ENCODE measurements at regions not wholly inside any gene's neighbourhood (a gene's known extent, or its start where the extent isn't known, plus 50 kb on each side); places are given as distances from the start of the nearest gene placed in this dataset.

- H3K4me2 ChIP-seq (replicated peaks; ENCODE audit: extremely low read depth, low read length, poor library complexity, severe bottlenecking), result no peak overlapping the region
- no peaks in the 10 kb centered on the region for H4K20me1 ChIP-seq (ENCODE audit: insufficient read depth, low read length)
- H3K9ac ChIP-seq (ENCODE audit: insufficient read depth, low read length, poor library complexity, severe bottlenecking), result no peak overlapping the region
- Mint-ChIP-seq H3K36me3 (no peaks in the 10 kb centered on the region), H3K27me3 (ENCODE audit: low read depth in 3 of 3) (no peaks in the 10 kb centered on the region), H3K27ac (no peak overlapping the region), H3K9me3 (peaks cover 0 to 4% (median 0%) of the 10 kb centered on the region in 7 donors), H3K4me3 (no peak overlapping the region), H3K4me1 (no peaks in the 10 kb centered on the region)
- H3K27ac ChIP-seq (ENCODE audit: low read depth in 1 of 2, low read length in 2 of 2), result no peak overlapping the region
- no peak overlapping the region for H2AFZ ChIP-seq (ENCODE audit: insufficient read depth, low read depth, low read length, poor library complexity, severe bottlenecking)
- DNase-seq, result no peak
- H3K36me3 ChIP-seq (replicated peaks in 1 of 2; ENCODE audit: control insufficient read depth in 1 of 2, insufficient read depth in 2 of 2, low read length in 2 of 2), result no peaks in the 10 kb centered on the region
- no peaks in the 10 kb centered on the region for H3K79me2 ChIP-seq (ENCODE audit: insufficient read depth, low read length)
- 100% methylated on average over 1 of the region's 4 CpGs for WGBS (ENCODE audit: insufficient coverage)
- H3K4me3 ChIP-seq (replicated peaks in 1 of 3; ENCODE audit: low read depth in 2 of 3, low read length in 3 of 3), result no peak overlapping the region
- no peak for TF ChIP-seq CTCF (IDR thresholded peaks at IDR 0.05)
- no peaks in the 10 kb centered on the region for H3K4me1 ChIP-seq (ENCODE audit: control insufficient read depth in 1 of 2, insufficient read depth in 2 of 2, low read length in 2 of 2)
- no peaks in the 10 kb centered on the region for H3K27me3 ChIP-seq (ENCODE audit: control insufficient read depth in 2 of 2, insufficient read depth in 2 of 2, low read length in 2 of 2)
- no peaks in the 10 kb centered on the region for H3K9me3 ChIP-seq (replicated peaks in 1 of 2; ENCODE audit: control insufficient read depth in 1 of 2, insufficient read depth in 1 of 2, low read length in 2 of 2)
- intact Hi-C loops (cut with micrococcal nuclease), result no loop called here
Observed at GRCh38 chr21:28148400-28149064, 844.1 kb downstream of the LTN1 start.

- Histone ChIP-seq H4K20me1 (ENCODE audit: insufficient read depth, low read length) (no peaks in the 10 kb centered on the region), H3K9ac (ENCODE audit: insufficient read depth, low read length, poor library complexity, severe bottlenecking) (no peak overlapping the region), H3K79me2 (ENCODE audit: insufficient read depth, low read length) (no peaks in the 10 kb centered on the region), H3K27me3 (ENCODE audit: control insufficient read depth in 2 of 2, insufficient read depth in 2 of 2, low read length in 2 of 2) (no peaks in the 10 kb centered on the region), H3K4me1 (ENCODE audit: control insufficient read depth in 1 of 2, insufficient read depth in 2 of 2, low read length in 2 of 2) (peaks cover 12 to 13% of the 10 kb centered on the region in 2 donors), H3K4me3 (replicated peaks in 1 of 3; ENCODE audit: low read depth in 2 of 3, low read length in 3 of 3) (no peak overlapping the region), H3K36me3 (replicated peaks in 1 of 2; ENCODE audit: control insufficient read depth in 1 of 2, insufficient read depth in 2 of 2, low read length in 2 of 2) (no peaks in the 10 kb centered on the region), H2AFZ (ENCODE audit: insufficient read depth, low read depth, low read length, poor library complexity, severe bottlenecking) (no peak overlapping the region), H3K4me2 (replicated peaks; ENCODE audit: extremely low read depth, low read length, poor library complexity, severe bottlenecking) (no peak overlapping the region), H3K27ac (ENCODE audit: low read depth in 1 of 2, low read length in 2 of 2) (no peak overlapping the region), H3K9me3 (replicated peaks in 1 of 2; ENCODE audit: control insufficient read depth in 1 of 2, insufficient read depth in 1 of 2, low read length in 2 of 2) (peaks cover 0 to under 1% of the 10 kb centered on the region in 2 donors)
- no peak overlapping the region for H3K27ac Mint-ChIP-seq
- DNase-seq, result no peak
- H3K9me3 Mint-ChIP-seq, result peaks cover 0 to 5% (median 0%) of the 10 kb centered on the region in 7 donors
- no peaks in the 10 kb centered on the region for H3K27me3 Mint-ChIP-seq (ENCODE audit: low read depth in 3 of 3)
- peaks cover 11% of the 10 kb centered on the region for H3K4me1 Mint-ChIP-seq
- WGBS (ENCODE audit: insufficient coverage), result no CpG with 5 or more reads among the region's 4 CpGs
- intact Hi-C loops (cut with micrococcal nuclease), result no loop called here
- H3K36me3 Mint-ChIP-seq, result no peaks in the 10 kb centered on the region
- TF ChIP-seq CTCF (IDR thresholded peaks at IDR 0.05), result no peak
- no peak overlapping the region for H3K4me3 Mint-ChIP-seq
Observed at GRCh38 chr21:28144653-28145052, 848.0 kb downstream of the LTN1 start.
